HG02588 (cell line): ENCODE measurements at regions not wholly inside any gene's neighbourhood (a gene's known extent, or its start where the extent isn't known, plus 50 kb on each side); places are given as distances from the start of the nearest gene placed in this dataset.

Experiments
- ATAC-seq: cut with Tn5 transposase; IDR thresholded peaks from one replicate; pipeline ENCODE4 v1.9.1; 2021; ENCODE audit warnings: mild to moderate bottlenecking, moderate library complexity; ENCODE audit not compliant: unreplicated experiment

GRCh38 chr1:229817936-229818335 lies 191.9 kb downstream of the URB2 start:
- no peak for ATAC-seq

GRCh38 chr1:229819091-229819490 lies 193.0 kb downstream of the URB2 start:
- ATAC-seq, result no peak

- ATAC-seq, result no peak
These were observed 196.0 kb downstream of the URB2 start for GRCh38 chr1:229822026-229822425.

- ATAC-seq, result no peak
These were observed 199.0 kb downstream of the URB2 start for GRCh38 chr1:229825042-229825441.

GRCh38 chr1:229828461-229828860 lies 202.4 kb downstream of the URB2 start:
- no peak for ATAC-seq

GRCh38 chr1:229832695-229833094 lies 206.6 kb downstream of the URB2 start:
- ATAC-seq, result no peak

GRCh38 chr1:229834230-229834629 lies 208.2 kb downstream of the URB2 start:
- no peak for ATAC-seq

- no peak for ATAC-seq
These were observed 209.2 kb downstream of the URB2 start for GRCh38 chr1:229835226-229835625.

GRCh38 chr1:229836324-229836723 lies 210.3 kb downstream of the URB2 start:
- ATAC-seq, result no peak

GRCh38 chr1:229838204-229838603 lies 212.2 kb downstream of the URB2 start:
- ATAC-seq, result no peak

GRCh38 chr1:229839800-229840199 lies 213.8 kb downstream of the URB2 start:
- ATAC-seq, result no peak

GRCh38 chr1:229841230-229841629 lies 215.2 kb downstream of the URB2 start:
- no peak for ATAC-seq

GRCh38 chr1:229842302-229843255 lies 216.5 kb downstream of the URB2 start:
- ATAC-seq, result no peak

- no peak for ATAC-seq
These were observed 217.7 kb downstream of the URB2 start for GRCh38 chr1:229843627-229844238.

GRCh38 chr1:229844675-229845074 lies 218.6 kb downstream of the URB2 start:
- ATAC-seq, result no peak

- ATAC-seq, result no peak
These were observed 219.5 kb downstream of the URB2 start for GRCh38 chr1:229845410-229846138.

GRCh38 chr1:229846351-229846750 lies 220.3 kb downstream of the URB2 start:
- ATAC-seq, result no peak

GRCh38 chr1:229848752-229849677 lies 218.0 kb upstream of the GALNT2 start:
- no peak for ATAC-seq

- ATAC-seq, result no peak
These were observed 215.5 kb upstream of the GALNT2 start for GRCh38 chr1:229851511-229851910.

- ATAC-seq, result no peak
These were observed 213.3 kb upstream of the GALNT2 start for GRCh38 chr1:229853751-229854150.
